Skin epidermis (tissue), 12 donors: ENCODE measurements at regions not wholly inside any gene's neighbourhood (a gene's known extent, or its start where the extent isn't known, plus 50 kb on each side); places are given as distances from the start of the nearest gene placed in this dataset.

Experiments
- H3K27ac ChIP-seq, 21 experiments: fragments of 200-600 bp; sonication (generic) in 11 of 21; one replicate each; pipeline ENCODE4 v1.5.0; 2020; ENCODE audit warnings: mild to moderate bottlenecking in 3 of 21, inconsistent platforms in 2 of 21, moderate library complexity in 2 of 21
- H3K4me3 ChIP-seq, 7 experiments: fragments of 200-600 bp; sonication (generic) in 2 of 7; one replicate each; pipeline ENCODE4 v1.5.0; 2020; ENCODE audit warnings: inconsistent platforms in 2 of 7, mild to moderate bottlenecking in 2 of 7, moderate library complexity in 1 of 7

GRCh38 chr4:100286636-100287035, 96.4 kb upstream of the DDIT4L start:
- Histone ChIP-seq H3K27ac (no peak overlapping the region), H3K4me3 (no peak overlapping the region)

GRCh38 chr4:100285121-100285520, 94.9 kb upstream of the DDIT4L start:
- no peak overlapping the region for H3K4me3 ChIP-seq
- no peak overlapping the region for H3K27ac ChIP-seq

- H3K27ac ChIP-seq: no peak overlapping the region
- H3K4me3 ChIP-seq: no peak overlapping the region
These were observed 94.0 kb upstream of the DDIT4L start for GRCh38 chr4:100284129-100284880.

- no peak overlapping the region for H3K4me3 ChIP-seq
- no peak overlapping the region for H3K27ac ChIP-seq
These were observed 90.5 kb upstream of the DDIT4L start for GRCh38 chr4:100280807-100281206.

- Histone ChIP-seq H3K4me3 (no peak overlapping the region), H3K27ac (no peak overlapping the region)
These were observed 88.3 kb upstream of the DDIT4L start for GRCh38 chr4:100278567-100278966.

GRCh38 chr4:100269446-100269845, 79.2 kb upstream of the DDIT4L start:
- Histone ChIP-seq H3K4me3 (no peak overlapping the region), H3K27ac (no peak overlapping the region)

DNA sequence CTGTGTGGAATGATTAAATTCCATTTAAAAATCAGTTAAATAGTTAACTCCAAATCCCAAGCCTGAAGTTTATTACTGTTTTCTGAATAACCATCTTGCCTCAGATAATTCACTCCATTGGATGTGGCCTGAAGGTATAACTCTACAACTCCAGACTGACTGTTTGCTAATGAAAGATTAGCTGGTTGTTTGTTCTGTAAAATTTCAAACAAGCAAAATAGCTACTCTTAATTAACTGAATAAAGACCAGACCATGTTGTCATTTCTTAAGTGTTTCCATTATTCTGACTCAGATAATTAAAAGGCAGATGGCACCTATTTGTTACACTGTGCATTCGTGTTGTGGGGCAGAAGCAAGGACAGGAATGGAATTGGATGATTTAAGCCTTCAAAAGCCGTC, 78.5 kb upstream of the DDIT4L start:
- Histone ChIP-seq H3K4me3 (no peak overlapping the region), H3K27ac (no peak overlapping the region)

DNA sequence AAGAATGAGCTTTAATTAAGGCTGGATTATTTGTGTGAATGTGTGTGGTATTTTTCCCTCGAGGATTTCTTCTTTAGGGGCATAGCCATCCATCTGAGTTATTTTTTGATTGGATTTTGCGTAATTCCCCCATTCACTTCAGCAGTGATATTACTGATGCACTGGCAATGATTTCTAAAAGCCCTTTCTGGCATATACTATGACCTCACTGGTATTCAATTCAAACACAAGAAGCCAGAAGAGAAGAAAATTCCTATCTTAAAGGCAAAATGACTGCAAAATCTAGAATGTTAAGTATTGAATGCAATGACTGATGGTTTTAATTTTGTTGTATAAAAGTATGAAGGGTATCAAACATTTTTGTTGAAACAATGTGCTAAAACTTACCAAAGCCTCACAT, 71.1 kb upstream of the DDIT4L start:
- no peak overlapping the region for H3K27ac ChIP-seq
- no peak overlapping the region for H3K4me3 ChIP-seq

- no peak overlapping the region for H3K27ac ChIP-seq
- H3K4me3 ChIP-seq: no peak overlapping the region
These were observed 68.4 kb upstream of the DDIT4L start for GRCh38 chr4:100258675-100259074.

DNA sequence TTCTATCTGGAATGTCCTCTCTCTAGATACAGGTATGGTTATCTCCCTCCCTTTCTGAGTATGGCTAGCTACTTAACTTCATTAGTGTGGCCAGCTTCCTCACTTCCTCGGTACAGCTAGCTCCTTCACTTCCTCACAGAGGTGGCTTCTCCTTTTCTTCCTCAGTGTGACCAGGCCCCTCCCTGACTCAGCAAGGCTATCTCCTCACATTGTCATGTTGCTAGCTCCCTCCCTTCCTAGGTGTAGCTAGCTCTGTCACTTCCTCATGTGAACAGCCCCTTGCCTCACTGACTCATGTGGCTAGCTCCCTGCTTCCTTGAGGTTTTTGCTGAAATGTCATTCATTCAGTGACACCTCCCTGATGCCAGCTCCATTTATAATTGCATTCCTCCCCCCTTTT, 67.3 kb upstream of the DDIT4L start:
- Histone ChIP-seq H3K4me3 (no peak overlapping the region), H3K27ac (no peak overlapping the region)

DNA sequence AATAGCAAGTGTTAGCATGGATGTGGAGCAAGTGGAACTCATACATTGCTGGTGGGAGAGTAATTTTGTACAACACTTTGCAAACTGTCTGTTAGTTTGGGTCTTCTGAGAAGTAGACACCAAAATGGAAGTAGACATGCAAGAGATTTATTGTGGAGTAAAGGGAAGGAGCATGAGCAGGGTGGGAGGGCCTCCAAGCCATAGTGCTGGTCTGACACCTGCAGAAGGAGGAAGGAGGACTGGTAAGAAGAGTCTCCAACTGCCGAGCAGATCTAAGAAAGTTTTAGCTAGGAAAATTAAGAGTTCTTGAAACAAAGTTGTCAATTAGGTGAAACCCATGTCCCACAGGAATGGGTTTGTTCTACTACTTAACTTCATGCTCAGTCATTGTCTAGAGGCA, 64.0 kb upstream of the DDIT4L start:
- no peak overlapping the region for H3K27ac ChIP-seq

GRCh38 chr4:100248476-100248875, 58.2 kb upstream of the DDIT4L start:
- no peak overlapping the region for H3K27ac ChIP-seq
- no peak overlapping the region for H3K4me3 ChIP-seq

More for the DNA sequence above, 64.0 kb upstream of the DDIT4L start:
- H3K4me3 ChIP-seq: no peak overlapping the region

DNA sequence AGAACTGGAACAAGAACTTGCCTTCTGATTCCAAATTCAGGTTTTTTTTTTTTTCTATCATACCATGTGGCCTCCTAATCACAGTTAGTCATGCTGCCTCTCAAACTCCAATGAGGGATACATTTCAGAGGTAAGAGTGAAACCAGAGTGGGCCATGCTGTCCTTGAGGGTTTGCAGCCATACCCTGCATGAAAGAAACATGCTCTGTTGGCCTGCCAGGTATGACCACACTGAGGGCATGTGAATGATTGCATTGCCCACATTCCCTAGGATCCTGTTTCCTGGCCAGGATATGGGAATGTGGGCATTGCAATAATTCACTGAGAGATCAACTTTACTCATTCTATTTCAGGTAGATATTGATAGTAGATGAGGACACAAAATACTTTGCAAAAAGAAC, 56.4 kb upstream of the DDIT4L start:
- Histone ChIP-seq H3K27ac (no peak overlapping the region), H3K4me3 (no peak overlapping the region)

- H3K27ac ChIP-seq: no peak overlapping the region
These were observed 54.1 kb upstream of the DDIT4L start for GRCh38 chr4:100244347-100244746.

More at GRCh38 chr4:100244347-100244746, 54.1 kb upstream of the DDIT4L start:
- H3K4me3 ChIP-seq: no peak overlapping the region
